HCT116 (cell line): ENCODE measurements at regions not wholly inside any gene's neighbourhood (a gene's known extent, or its start where the extent isn't known, plus 50 kb on each side); places are given as distances from the start of the nearest gene placed in this dataset.

ENCODE experiments used
- ATAC-seq: fragments of 200-7000 bp; cut with Tn5 transposase; 2 replicates; pipeline ENCODE4 v1.9.1; 2020; ENCODE audit warnings: mild to moderate bottlenecking, moderate library complexity
- BruUV-seq: library from RNA; stranded (reverse); fragments of 400-500 nt; replicated peaks from 2 replicates; lab custom pipeline; 2021; lab: Mats Ljungman, UMichigan
- CTCF ChIA-PET: fragments of 300-600 bp; sonication (Branson Sonifier 250); formaldehyde crosslinking; loops from one replicate; lab custom pipeline; 2021; ENCODE audit warnings: antibody characterized with exemption; lab: Charles Lee
- POLR2A ChIA-PET: fragments of 300-600, 350-600 bp; sonication (Branson Sonifier 250); formaldehyde crosslinking; loops from one replicate; lab custom pipeline; 2021; ENCODE audit warnings: antibody characterized with exemption; lab: Charles Lee
- RAD21 ChIA-PET, 2 experiments: fragments of 300-600 bp; sonication (Branson Sonifier 250); formaldehyde crosslinking; loops; one replicate each; lab custom pipeline; 2023; ENCODE audit warnings: low total read pairs in 2 of 2; ENCODE audit not compliant: uncharacterized antibody in 2 of 2, unreplicated experiment in 2 of 2, low non-redundant PET in 1 of 2; lab: Charles Lee
- DNase-seq: peaks from one replicate; pipeline ENCODE4 v3.0.0-alpha.2; 2010; ENCODE audit warnings: low read depth, low spot score
- H2AFZ ChIP-seq: fragments of 200-600 bp; shearing (Covaris generic), sonication (generic); 2 replicates; pipeline ENCODE4 v1.6.1; 2017; ENCODE audit warnings: low read depth, mixed run types, mixed read lengths, antibody characterized with exemption, low read length; ENCODE audit not compliant: poor library complexity, severe bottlenecking
- H3K27ac ChIP-seq: 2 replicates; pipeline ENCODE4 v1.5.1; 2012; ENCODE audit warnings: low read depth, low read length
- H3K27me3 ChIP-seq: fragments of 200-600 bp; sonication (generic); 2 replicates; pipeline ENCODE4 v1.6.1; 2016; ENCODE audit warnings: mixed run types, low read length, mixed read lengths; ENCODE audit not compliant: insufficient read depth
- H3K36me3 ChIP-seq, 2 experiments: fragments of 200-500 bp in 1 of 2; fragments of 200-600 bp in 1 of 2; sonication (Bioruptor generic) in 1 of 2; sonication (generic) in 1 of 2; 2 replicates each; pipeline versions ENCODE4 v1.5.1 to v1.6.1; 2014 to 2016; ENCODE audit warnings: low read length in 2 of 2, inconsistent platforms in 1 of 2, mixed read lengths in 1 of 2, mixed run types in 1 of 2; ENCODE audit not compliant: insufficient read depth in 2 of 2, control insufficient read depth in 1 of 2
- H3K4me1 ChIP-seq, 2 experiments: fragments of 200-600 bp in 1 of 2; sonication (generic) in 1 of 2; 2 replicates each; pipeline versions ENCODE4 v1.5.1 to v1.6.1; 2012 to 2017; ENCODE audit warnings: low read length in 2 of 2, inconsistent platforms in 1 of 2, mild to moderate bottlenecking in 1 of 2, mixed read lengths in 1 of 2, mixed run types in 1 of 2, moderate library complexity in 1 of 2; ENCODE audit not compliant: insufficient read depth in 2 of 2, control insufficient read depth in 1 of 2
- H3K4me2 ChIP-seq: fragments of 200-600 bp; sonication (generic); 2 replicates; pipeline ENCODE4 v1.6.1; 2017; ENCODE audit warnings: mixed run types, low read length, mixed read lengths
- H3K4me3 ChIP-seq, 2 experiments: fragments of 200-600 bp in 1 of 2; sonication (generic) in 1 of 2; replicated peaks in 1 of 2; 2 replicates each; pipeline ENCODE4 v1.5.1; 2011 to 2016; ENCODE audit warnings: low read length in 2 of 2, control low read depth in 1 of 2, low read depth in 1 of 2, mild to moderate bottlenecking in 1 of 2, mixed read lengths in 1 of 2, mixed run types in 1 of 2
- H3K79me2 ChIP-seq: fragments of 200-600 bp; sonication (generic); 2 replicates; pipeline ENCODE4 v1.6.1; 2017; ENCODE audit warnings: mild to moderate bottlenecking, mixed run types, low read length, moderate library complexity, mixed read lengths; ENCODE audit not compliant: insufficient read depth
- H3K9ac ChIP-seq: fragments of 200-600 bp; sonication (generic); 2 replicates; pipeline ENCODE4 v1.6.1; 2016; ENCODE audit warnings: low read length, mixed read lengths
- H3K9me2 ChIP-seq: fragments of 200-600 bp; sonication (generic), shearing (Covaris generic); 2 replicates; pipeline ENCODE4 v1.6.1; 2017; ENCODE audit warnings: mixed run types, mild to moderate bottlenecking, moderate library complexity; ENCODE audit not compliant: insufficient read depth
- H3K9me3 ChIP-seq, 2 experiments: fragments of 200-500 bp in 1 of 2; fragments of 200-600 bp in 1 of 2; sonication (Bioruptor generic) in 1 of 2; sonication (generic) in 1 of 2; 2 replicates each; pipeline ENCODE4 v1.6.1; 2014 to 2017; ENCODE audit warnings: low read length in 2 of 2, mixed read lengths in 2 of 2, inconsistent platforms in 1 of 2, low read depth in 1 of 2, mild to moderate bottlenecking in 1 of 2, mixed run types in 1 of 2, moderate library complexity in 1 of 2; ENCODE audit not compliant: control insufficient read depth in 1 of 2, insufficient read depth in 1 of 2
- H4K20me1 ChIP-seq: fragments of 200-600 bp; sonication (generic), shearing (Covaris generic); 2 replicates; pipeline ENCODE4 v1.6.1; 2017; ENCODE audit warnings: mixed run types, mild to moderate bottlenecking, moderate library complexity; ENCODE audit not compliant: insufficient read depth
- CBX3 ChIP-seq: IDR thresholded peaks from 2 replicates; pipeline ENCODE4 v1.6.1; 2012; ENCODE audit warnings: low read depth
- EGR1 ChIP-seq: IDR thresholded peaks from 2 replicates; pipeline ENCODE4 v1.6.1; 2012; ENCODE audit warnings: low read depth
- ELF1 ChIP-seq: IDR thresholded peaks from 2 replicates; pipeline ENCODE4 v1.6.1; 2012; ENCODE audit warnings: low read depth, borderline replicate concordance
- EZH2 ChIP-seq: fragments of 200-600 bp; sonication (generic); IDR thresholded peaks from 2 replicates; pipeline ENCODE4 v1.6.1; 2017; ENCODE audit warnings: antibody characterized with exemption, mixed run types
- EZH2phosphoT487 ChIP-seq: fragments of 200-600 bp; IDR thresholded peaks from 2 replicates; pipeline ENCODE4 v1.6.1; 2018; ENCODE audit warnings: antibody characterized with exemption, borderline replicate concordance
- FOSL1 ChIP-seq: IDR thresholded peaks from 2 replicates; pipeline ENCODE4 v1.6.1; 2012; ENCODE audit warnings: low read depth
- MAX ChIP-seq: IDR thresholded peaks from 2 replicates; pipeline ENCODE4 v1.6.1; 2012
- POLR2A ChIP-seq: IDR thresholded peaks from 2 replicates; pipeline ENCODE4 v1.7.0; 2011; ENCODE audit warnings: borderline replicate concordance; ENCODE audit not compliant: insufficient read depth, insufficient read length; ENCODE audit errors: extremely low read depth
- SIN3A ChIP-seq: IDR thresholded peaks from 2 replicates; pipeline ENCODE4 v1.6.1; 2012; ENCODE audit warnings: low read depth
- SP1 ChIP-seq: IDR thresholded peaks from 2 replicates; pipeline ENCODE4 v1.6.1; 2012; ENCODE audit warnings: low read depth
- TCF7L2 ChIP-seq: IDR thresholded peaks from 2 replicates; pipeline ENCODE4 v1.7.0; 2011; ENCODE audit warnings: borderline replicate concordance, inconsistent platforms; ENCODE audit not compliant: insufficient read depth, insufficient read length; ENCODE audit errors: extremely low read depth
- YY1 ChIP-seq: IDR thresholded peaks from 2 replicates; pipeline ENCODE4 v1.6.1; 2011; ENCODE audit warnings: low read length, low read depth, moderate library complexity, mild to moderate bottlenecking; ENCODE audit not compliant: insufficient replicate concordance; ENCODE audit errors: extremely low read depth
- ZBTB33 ChIP-seq: IDR thresholded peaks from 2 replicates; pipeline ENCODE4 v1.6.1; 2011; ENCODE audit warnings: mild to moderate bottlenecking, low read length, moderate library complexity; ENCODE audit not compliant: insufficient replicate concordance; ENCODE audit errors: extremely low read depth
- intact Hi-C: fragments of 100-400 bp; cut with micrococcal nuclease; formaldehyde crosslinking; loops from 2 replicates; pipeline ENCODE4 v1.10.0; 2022
- TF ChIP-seq, protein P1 (sequence below), 3 experiments: fragments of 200-600 bp in 1 of 3; sonication (generic) in 1 of 3; IDR thresholded peaks in 2 of 3; conservative IDR thresholded peaks in 1 of 3; 2 replicates each; pipeline ENCODE4 v1.5.1; 2012 to 2017; ENCODE audit warnings: low read depth in 2 of 3, low read length in 2 of 3, antibody characterized with exemption in 1 of 3, borderline replicate concordance in 1 of 3, control low read depth in 1 of 3, mild to moderate bottlenecking in 1 of 3, mixed read lengths in 1 of 3, mixed run types in 1 of 3, moderate library complexity in 1 of 3; ENCODE audit not compliant: insufficient read depth in 1 of 3

DNA sequence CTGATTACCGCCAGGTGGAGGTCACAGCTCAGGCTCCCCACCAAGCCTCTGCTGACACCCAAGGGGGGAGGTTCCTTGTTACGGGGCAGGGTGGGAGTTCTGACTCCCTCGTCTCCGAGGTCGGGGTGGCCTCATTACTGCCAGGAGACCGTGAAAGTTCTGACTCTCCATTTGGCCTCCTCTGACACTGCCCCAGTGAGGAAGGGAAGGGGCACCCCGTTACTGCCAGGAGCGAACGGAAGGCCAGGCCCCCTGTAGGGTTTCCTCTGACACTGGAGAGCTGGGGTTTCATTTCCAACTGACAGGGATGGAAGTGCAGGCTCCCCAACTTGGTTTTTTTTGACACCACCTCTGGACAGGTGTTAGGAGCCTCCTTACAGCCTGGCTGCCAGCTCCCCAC lies 138.1 kb upstream of the EEPD1 start:
- no peak for TF ChIP-seq ZBTB33
- TF ChIP-seq YY1, result no peak
- TF ChIP-seq POLR2A, result no peak
- TF ChIP-seq, protein P1, sequence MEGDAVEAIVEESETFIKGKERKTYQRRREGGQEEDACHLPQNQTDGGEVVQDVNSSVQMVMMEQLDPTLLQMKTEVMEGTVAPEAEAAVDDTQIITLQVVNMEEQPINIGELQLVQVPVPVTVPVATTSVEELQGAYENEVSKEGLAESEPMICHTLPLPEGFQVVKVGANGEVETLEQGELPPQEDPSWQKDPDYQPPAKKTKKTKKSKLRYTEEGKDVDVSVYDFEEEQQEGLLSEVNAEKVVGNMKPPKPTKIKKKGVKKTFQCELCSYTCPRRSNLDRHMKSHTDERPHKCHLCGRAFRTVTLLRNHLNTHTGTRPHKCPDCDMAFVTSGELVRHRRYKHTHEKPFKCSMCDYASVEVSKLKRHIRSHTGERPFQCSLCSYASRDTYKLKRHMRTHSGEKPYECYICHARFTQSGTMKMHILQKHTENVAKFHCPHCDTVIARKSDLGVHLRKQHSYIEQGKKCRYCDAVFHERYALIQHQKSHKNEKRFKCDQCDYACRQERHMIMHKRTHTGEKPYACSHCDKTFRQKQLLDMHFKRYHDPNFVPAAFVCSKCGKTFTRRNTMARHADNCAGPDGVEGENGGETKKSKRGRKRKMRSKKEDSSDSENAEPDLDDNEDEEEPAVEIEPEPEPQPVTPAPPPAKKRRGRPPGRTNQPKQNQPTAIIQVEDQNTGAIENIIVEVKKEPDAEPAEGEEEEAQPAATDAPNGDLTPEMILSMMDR (IDR thresholded peaks at IDR 0.05 in 2 of 3, conservative IDR thresholded peaks at IDR 0.05 in 1 of 3; ENCODE audit: borderline replicate concordance in 1 of 3, insufficient read depth in 1 of 3, low read depth in 2 of 3, low read length in 2 of 3), result no peak
- no peak for TF ChIP-seq SP1
- TF ChIP-seq FOSL1, result no peak
- no peak for TF ChIP-seq SIN3A
- no peak for TF ChIP-seq ELF1
- no peak for TF ChIP-seq EZH2
- TF ChIP-seq EGR1, result no peak
- no peak for TF ChIP-seq CBX3
- no peak for TF ChIP-seq MAX
- no peak for TF ChIP-seq EZH2phosphoT487
- TF ChIP-seq TCF7L2, result no peak
- TF ChIP-seq, all 23 proteins: peak for 0
- H3K4me3 ChIP-seq, result no peak overlapping the region
- no peaks in the 10 kb centered on the region for H3K79me2 ChIP-seq
- no peaks in the 10 kb centered on the region for H4K20me1 ChIP-seq
- ChIA-PET POLR2A (no interaction called here), CTCF (no interaction called here), RAD21 (no interaction called here)
- H3K9me3 ChIP-seq, result no peaks in the 10 kb centered on the region
- no peak overlapping the region for H3K9ac ChIP-seq
- no peak overlapping the region for H3K27ac ChIP-seq
- H3K36me3 ChIP-seq, result no peaks in the 10 kb centered on the region
- intact Hi-C loops, result no loop called here
- H3K9me2 ChIP-seq, result no peaks in the 10 kb centered on the region
- no peak overlapping the region for H3K4me2 ChIP-seq
- DNase-seq (no peak), ATAC-seq (no peak)
- H3K27me3 ChIP-seq, result no peaks in the 10 kb centered on the region
- BruUV-seq, result no TSS peak
- H2AFZ ChIP-seq, result no peak overlapping the region
- no peaks in the 10 kb centered on the region for H3K4me1 ChIP-seq
